Heart left ventricle (tissue), 16 donors: ENCODE measurements at regions not wholly inside any gene's neighbourhood (a gene's known extent, or its start where the extent isn't known, plus 50 kb on each side); places are given as distances from the start of the nearest gene placed in this dataset.

Experiments used
- ATAC-seq, 4 donors: fragments of 200-7000 bp; cut with Tn5 transposase; one replicate each; pipeline ENCODE4 v1.9.1; 2020 to 2022; ENCODE audit warnings: moderate library complexity in 4 of 4, mild to moderate bottlenecking in 3 of 4, moderate number of reproducible peaks in 1 of 4
- DNase-seq, 5 donors: peaks; one replicate each; pipeline ENCODE4 v3.0.0-alpha.2; 2020
- H3K27ac ChIP-seq, 12 donors: fragments of 200-600 bp; sonication (generic) in 4 of 12; one replicate each; pipeline versions ENCODE4 v1.5.0 to v1.8.0; 2016 to 2022; ENCODE audit warnings: mild to moderate bottlenecking in 2 of 12
- H3K27me3 ChIP-seq, 9 donors: fragments of 200-600 bp; sonication (generic) in 2 of 9; one replicate each; pipeline versions ENCODE4 v1.5.1 to v1.8.0; 2016 to 2022; ENCODE audit warnings: mild to moderate bottlenecking in 3 of 9
- H3K36me3 ChIP-seq, 9 donors: fragments of 200-600 bp; sonication (generic) in 2 of 9; one replicate each; pipeline versions ENCODE4 v1.5.0 to v1.8.0; 2018 to 2022; ENCODE audit warnings: mild to moderate bottlenecking in 2 of 9
- H3K4me1 ChIP-seq, 12 donors: fragments of 200-600 bp; sonication (generic) in 4 of 12; one replicate each; pipeline versions ENCODE4 v1.5.0 to v1.8.0; 2016 to 2022; ENCODE audit warnings: mild to moderate bottlenecking in 3 of 12
- H3K4me3 ChIP-seq, 12 donors: fragments of 200-600 bp; sonication (generic) in 4 of 12; one replicate each; pipeline versions ENCODE4 v1.5.0 to v1.8.0; 2017 to 2022; ENCODE audit warnings: mild to moderate bottlenecking in 9 of 12, moderate library complexity in 4 of 12
- H3K9me3 ChIP-seq, 12 donors: fragments of 200-600 bp; sonication (generic) in 4 of 12; one replicate each; pipeline versions ENCODE4 v1.5.0 to v1.8.0; 2016 to 2022; ENCODE audit warnings: mild to moderate bottlenecking in 1 of 12
- POLR2A ChIP-seq, 2 donors: fragments of 450-650 bp; IDR thresholded peaks; one replicate each; pipeline ENCODE4 v1.6.1; 2017; ENCODE audit warnings: antibody characterized with exemption in 2 of 2, mild to moderate bottlenecking in 2 of 2, moderate library complexity in 2 of 2
- WGBS, 4 donors: extraction: QIAGEN DNeasy Blood & Tissue Kit in 2 of 4; methylation state at CpG; one replicate each; pipeline versions ENCODE4 v1.1.5 to v1.1.7; 2013 to 2018; 5-methylcytosine and 5-hydroxymethylcytosine counted together
- intact Hi-C, 10 donors: fragments of 100-400 bp; cut with DNase I; formaldehyde crosslinking; loops; one replicate each; pipeline versions ENCODE4 v1.11.1 to v1.14.2; 2022
- TF ChIP-seq, protein P1 (sequence below), 12 donors: fragments of 200-600 bp; sonication (generic) in 4 of 12; IDR thresholded peaks; one replicate each; pipeline versions ENCODE4 v1.5.0 to v1.8.0; 2018 to 2022; ENCODE audit warnings: antibody characterized with exemption in 12 of 12, mild to moderate bottlenecking in 5 of 12
- donor health status: ischemic (EF 13 %, LVEDD 7.1; RV severe dilation, severe dysfunction).
- donor health status: healthy with polysubstance abuse.
- donor health status: DM: no; HTN: yes; CAD: no.
- donor health status: DM: no; HTN: no; CAD: no.
- donor health status: ischemic (EF 25% LVEDD 6.9; RV normal size, moderate dysfunction).
- donor health status: ischemic (EF 25% LVEDD 5.7; RV mildly dilated, moderate dysfunction).
- donor health status: healthy.
- donor health status: DM: yes; HTN: yes; CAD: no.
- donor health status: ischemic (EF 35%, LVEDD 5.7; RV mildly dilated, moderate dysfunction).
- donor health status: nonischemic (EF 11% LVEDD 7.7; RV severe dilation, severe dysfunction).
- donor health status: DM: yes; HTN: yes; CAD: no.
- donor health status: PGD.
- donor health status: ischemic (EF 29% LVEDD 5.4; RV normal size, mild dysfunction).
- donor health status: nonischemic (EF 23%, LVEDD 6.1; RV moderate dilation, normal function).

DNA sequence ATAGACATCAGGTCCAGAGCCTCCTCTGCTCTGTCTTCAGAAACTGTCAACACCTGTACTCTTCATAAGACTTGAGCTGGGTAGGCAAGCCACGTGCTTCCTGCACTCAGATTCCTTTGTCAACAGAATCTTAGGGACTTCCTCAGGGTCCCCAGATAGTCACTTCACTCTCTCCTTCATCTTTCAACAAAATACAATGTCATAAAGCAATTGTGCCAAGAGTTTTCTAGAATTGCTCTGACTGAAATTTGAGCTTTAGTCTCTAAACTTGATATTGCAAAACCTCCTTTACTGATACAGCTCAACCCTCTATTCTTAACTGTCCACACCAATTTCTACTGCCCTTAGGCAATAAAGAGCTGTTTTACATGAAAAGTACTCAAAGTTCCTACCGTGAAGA lies 179.9 kb downstream of the IRS2 start:
- Histone ChIP-seq H3K36me3 (no peaks in the 10 kb centered on the region), H3K27ac (no peak overlapping the region), H3K9me3 (no peaks in the 10 kb centered on the region), H3K27me3 (peaks cover 0 to 4% (median 0%) of the 10 kb centered on the region in 9 donors), H3K4me1 (no peaks in the 10 kb centered on the region), H3K4me3 (no peak overlapping the region)
- 17 to 46% (median 27%) methylated on average over 1 to 2 of the region's 2 CpGs for WGBS, 4 donors
- no peak for ATAC-seq
- no peak for DNase-seq
- TF ChIP-seq, protein P1, sequence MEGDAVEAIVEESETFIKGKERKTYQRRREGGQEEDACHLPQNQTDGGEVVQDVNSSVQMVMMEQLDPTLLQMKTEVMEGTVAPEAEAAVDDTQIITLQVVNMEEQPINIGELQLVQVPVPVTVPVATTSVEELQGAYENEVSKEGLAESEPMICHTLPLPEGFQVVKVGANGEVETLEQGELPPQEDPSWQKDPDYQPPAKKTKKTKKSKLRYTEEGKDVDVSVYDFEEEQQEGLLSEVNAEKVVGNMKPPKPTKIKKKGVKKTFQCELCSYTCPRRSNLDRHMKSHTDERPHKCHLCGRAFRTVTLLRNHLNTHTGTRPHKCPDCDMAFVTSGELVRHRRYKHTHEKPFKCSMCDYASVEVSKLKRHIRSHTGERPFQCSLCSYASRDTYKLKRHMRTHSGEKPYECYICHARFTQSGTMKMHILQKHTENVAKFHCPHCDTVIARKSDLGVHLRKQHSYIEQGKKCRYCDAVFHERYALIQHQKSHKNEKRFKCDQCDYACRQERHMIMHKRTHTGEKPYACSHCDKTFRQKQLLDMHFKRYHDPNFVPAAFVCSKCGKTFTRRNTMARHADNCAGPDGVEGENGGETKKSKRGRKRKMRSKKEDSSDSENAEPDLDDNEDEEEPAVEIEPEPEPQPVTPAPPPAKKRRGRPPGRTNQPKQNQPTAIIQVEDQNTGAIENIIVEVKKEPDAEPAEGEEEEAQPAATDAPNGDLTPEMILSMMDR (IDR thresholded peaks at IDR 0.05) = no peak
- TF ChIP-seq POLR2A (IDR thresholded peaks at IDR 0.05) = no peak
- intact Hi-C loops = no loop called here

DNA sequence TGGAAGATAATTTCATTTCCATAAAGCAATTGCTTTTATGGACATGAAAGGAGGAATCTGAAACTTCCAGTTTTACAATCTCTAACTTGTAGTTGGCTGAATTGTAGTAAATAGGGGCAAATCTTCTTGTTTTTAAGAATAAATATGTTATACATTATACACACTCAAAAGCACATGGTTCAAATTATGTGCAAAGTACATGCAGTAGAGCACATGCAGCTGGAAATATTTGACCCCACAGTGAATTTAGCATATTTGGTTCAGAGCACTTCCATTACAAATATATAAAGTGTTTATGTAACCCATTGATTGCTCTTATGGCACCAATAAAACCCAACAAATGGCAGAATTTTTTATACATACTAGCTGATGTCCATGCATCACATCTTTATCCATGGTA lies 180.5 kb downstream of the IRS2 start:
- Histone ChIP-seq H3K9me3 (no peaks in the 10 kb centered on the region), H3K36me3 (no peaks in the 10 kb centered on the region), H3K4me3 (no peak overlapping the region), H3K27me3 (peaks cover 0 to 4% (median 0%) of the 10 kb centered on the region in 9 donors), H3K4me1 (no peaks in the 10 kb centered on the region), H3K27ac (no peak overlapping the region)
- intact Hi-C loops = no loop called here
- TF ChIP-seq, protein P1 (IDR thresholded peaks at IDR 0.05) = no peak
- TF ChIP-seq POLR2A (IDR thresholded peaks at IDR 0.05) = no peak
- ATAC-seq = no peak
- DNase-seq = no peak

DNA sequence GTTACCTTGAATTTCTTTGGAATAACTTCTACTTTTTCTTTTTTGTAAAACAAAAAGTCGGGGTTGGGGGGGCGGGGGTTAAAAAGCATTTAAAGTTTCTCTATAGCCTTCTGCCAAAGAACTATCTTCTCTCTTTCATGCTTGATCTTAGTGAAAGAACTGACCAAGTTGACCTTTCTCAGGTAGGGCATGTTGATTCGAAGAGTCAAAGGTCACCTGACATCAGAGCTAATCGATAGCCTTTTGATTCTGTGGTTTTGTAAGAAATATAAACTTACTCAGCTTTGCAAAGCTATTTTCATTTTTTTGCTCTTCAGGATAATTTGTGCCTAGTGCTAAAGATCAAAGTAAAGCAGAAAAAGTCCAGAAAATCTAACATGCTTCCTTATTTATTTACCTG lies 181.5 kb downstream of the IRS2 start:
- no peak overlapping the region for H3K4me3 ChIP-seq

DNA sequence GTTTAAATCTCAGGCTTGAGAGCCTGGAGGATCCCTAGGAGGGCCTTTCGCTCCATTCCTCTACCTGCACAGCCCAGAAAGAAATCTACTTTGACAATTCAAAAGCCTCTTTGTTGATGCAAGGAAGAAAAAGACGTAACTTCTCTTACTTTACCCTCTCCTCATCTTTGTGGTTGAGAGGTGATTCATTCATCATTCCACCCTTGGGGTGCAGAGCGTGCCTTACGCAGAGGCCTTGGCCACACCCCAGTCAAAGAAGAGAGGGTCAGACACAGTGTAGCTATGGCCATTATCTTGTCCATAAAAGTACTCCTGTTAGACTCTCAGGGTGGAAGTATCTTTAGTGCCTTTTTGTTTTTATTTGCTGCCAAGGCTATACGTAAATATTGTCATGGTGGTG lies 184.0 kb downstream of the IRS2 start:
- intact Hi-C loops = no loop called here
- H3K36me3 ChIP-seq = no peaks in the 10 kb centered on the region
- TF ChIP-seq, protein P1 (IDR thresholded peaks at IDR 0.05) = no peak
- TF ChIP-seq POLR2A (IDR thresholded peaks at IDR 0.05) = no peak

More for the DNA sequence above, 181.5 kb downstream of the IRS2 start:
- H3K9me3 ChIP-seq = no peaks in the 10 kb centered on the region
- WGBS, 4 donors = 84 to 95% (median 91%) methylated on average over 4 of the region's 4 CpGs
- DNase-seq = no peak
- ATAC-seq = no peak
- TF ChIP-seq POLR2A (IDR thresholded peaks at IDR 0.05) = no peak
- TF ChIP-seq, protein P1 (IDR thresholded peaks at IDR 0.05) = no peak
- no peak overlapping the region for H3K27ac ChIP-seq
- H3K27me3 ChIP-seq = peaks cover 0 to 3% (median 0%) of the 10 kb centered on the region in 9 donors
- intact Hi-C loops = no loop called here
- H3K36me3 ChIP-seq = no peaks in the 10 kb centered on the region
- H3K4me1 ChIP-seq = no peaks in the 10 kb centered on the region

More for the DNA sequence above, 184.0 kb downstream of the IRS2 start:
- Histone ChIP-seq H3K4me3 (no peak overlapping the region), H3K4me1 (no peaks in the 10 kb centered on the region), H3K9me3 (no peaks in the 10 kb centered on the region), H3K27ac (no peak overlapping the region), H3K27me3 (peaks cover 0 to 5% (median 0%) of the 10 kb centered on the region in 9 donors)
- no peak for DNase-seq
- 69 to 94% (median 85%) methylated on average over 5 of the region's 5 CpGs for WGBS, 4 donors
- ATAC-seq = no peak
